Fibroblast of villous mesenchyme (primary cell): ENCODE measurements at regions not wholly inside any gene's neighbourhood (a gene's known extent, or its start where the extent isn't known, plus 50 kb on each side); places are given as distances from the start of the nearest gene placed in this dataset.

ENCODE experiments used
- DNase-seq: peaks from one replicate; pipeline ENCODE4 v3.0.0-alpha.2; 2010; ENCODE audit warnings: low read depth
- H3K4me3 ChIP-seq: 2 replicates; pipeline ENCODE4 v1.5.1; 2011; ENCODE audit warnings: low read depth, mild to moderate bottlenecking, low read length
- TF ChIP-seq, protein P1 (sequence below): IDR thresholded peaks from 2 replicates; pipeline ENCODE4 v1.5.1; 2012; ENCODE audit warnings: low read depth, mild to moderate bottlenecking, low read length; ENCODE audit not compliant: insufficient read depth

DNA sequence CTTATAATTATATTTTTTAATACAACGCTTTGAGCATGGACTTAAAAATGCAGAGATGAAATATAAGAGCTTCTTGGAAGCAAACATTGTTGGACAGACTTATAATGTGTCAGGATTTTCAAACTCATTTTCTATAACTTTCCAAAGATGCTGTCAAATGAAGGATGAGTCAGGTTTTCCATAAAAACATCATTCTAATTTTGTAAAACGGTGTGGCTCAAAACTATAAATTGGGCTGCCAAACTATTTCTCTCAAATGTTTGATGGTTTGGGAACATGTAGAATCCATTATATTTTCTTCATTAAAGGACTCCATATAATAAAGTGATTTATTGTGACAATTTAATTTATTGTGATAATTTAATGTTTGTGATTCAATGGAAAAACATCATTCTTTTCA, 511.2 kb downstream of the USP25 start:
- H3K4me3 ChIP-seq, result no peak overlapping the region
- TF ChIP-seq, protein P1, sequence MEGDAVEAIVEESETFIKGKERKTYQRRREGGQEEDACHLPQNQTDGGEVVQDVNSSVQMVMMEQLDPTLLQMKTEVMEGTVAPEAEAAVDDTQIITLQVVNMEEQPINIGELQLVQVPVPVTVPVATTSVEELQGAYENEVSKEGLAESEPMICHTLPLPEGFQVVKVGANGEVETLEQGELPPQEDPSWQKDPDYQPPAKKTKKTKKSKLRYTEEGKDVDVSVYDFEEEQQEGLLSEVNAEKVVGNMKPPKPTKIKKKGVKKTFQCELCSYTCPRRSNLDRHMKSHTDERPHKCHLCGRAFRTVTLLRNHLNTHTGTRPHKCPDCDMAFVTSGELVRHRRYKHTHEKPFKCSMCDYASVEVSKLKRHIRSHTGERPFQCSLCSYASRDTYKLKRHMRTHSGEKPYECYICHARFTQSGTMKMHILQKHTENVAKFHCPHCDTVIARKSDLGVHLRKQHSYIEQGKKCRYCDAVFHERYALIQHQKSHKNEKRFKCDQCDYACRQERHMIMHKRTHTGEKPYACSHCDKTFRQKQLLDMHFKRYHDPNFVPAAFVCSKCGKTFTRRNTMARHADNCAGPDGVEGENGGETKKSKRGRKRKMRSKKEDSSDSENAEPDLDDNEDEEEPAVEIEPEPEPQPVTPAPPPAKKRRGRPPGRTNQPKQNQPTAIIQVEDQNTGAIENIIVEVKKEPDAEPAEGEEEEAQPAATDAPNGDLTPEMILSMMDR, result no peak
- no peak for DNase-seq

DNA sequence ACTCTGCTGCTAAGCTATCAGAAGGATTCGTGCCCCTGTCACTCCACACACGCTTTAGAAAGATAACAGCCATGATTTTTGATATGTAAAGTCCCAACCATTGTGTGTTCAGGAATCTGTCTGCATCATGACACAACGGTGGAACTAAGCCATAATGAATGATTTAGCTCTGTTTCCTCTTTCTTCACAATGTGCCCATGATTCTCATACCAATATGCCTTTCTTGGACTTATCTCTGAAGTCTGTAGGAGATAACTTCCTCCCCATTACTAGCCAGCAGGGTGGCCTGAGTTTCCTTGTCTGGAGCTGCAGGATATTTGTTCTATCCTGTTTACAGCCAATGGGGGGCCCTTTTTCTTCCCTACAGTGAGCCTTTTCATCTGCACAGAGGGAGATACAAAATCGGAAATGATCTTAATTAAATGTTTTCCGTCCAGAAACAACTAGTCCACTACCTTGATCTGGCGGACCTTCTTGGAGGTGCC, 511.7 kb downstream of the USP25 start:
- no peak overlapping the region for H3K4me3 ChIP-seq
- DNase-seq, result no peak
- TF ChIP-seq, protein P1, result no peak

DNA sequence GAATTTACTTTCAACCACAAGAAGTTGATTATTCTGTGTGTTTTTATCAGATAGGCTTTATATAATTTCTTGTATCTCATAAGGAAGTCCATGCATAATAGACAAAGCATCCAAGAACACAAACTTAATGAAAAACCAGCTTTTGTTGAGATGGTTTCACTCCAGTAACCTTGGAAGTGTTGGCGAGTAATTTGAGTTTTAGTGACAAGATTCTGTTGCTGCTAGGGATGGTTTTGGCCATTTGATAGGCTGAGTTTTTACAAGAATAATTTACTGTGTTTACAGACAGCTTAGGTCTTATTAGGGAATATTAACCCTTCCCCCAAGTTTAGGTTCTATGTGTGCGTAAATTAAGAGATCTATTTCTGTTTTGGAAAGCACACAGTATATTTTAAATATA, 513.6 kb downstream of the USP25 start:
- no peak for DNase-seq
- H3K4me3 ChIP-seq, result no peak overlapping the region
- TF ChIP-seq, protein P1, result no peak

DNA sequence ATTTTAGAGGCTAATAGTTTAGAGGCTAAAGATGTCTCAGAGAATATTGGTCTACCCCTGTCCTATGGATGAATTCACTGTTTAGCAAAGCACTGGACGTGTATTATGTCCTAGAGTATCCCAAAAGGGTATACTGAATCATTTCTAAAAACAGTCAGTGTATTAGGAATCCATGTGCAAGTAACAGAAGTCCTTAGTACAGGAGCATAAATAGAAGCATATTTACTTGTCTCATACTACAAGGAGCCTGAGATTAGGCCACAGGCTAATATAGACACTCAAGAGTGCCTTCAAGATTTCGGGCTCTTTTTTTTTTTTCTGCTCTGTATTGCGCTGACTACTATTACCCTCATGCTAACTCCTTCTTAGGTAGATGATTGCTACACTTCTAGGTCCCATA, 518.9 kb downstream of the USP25 start:
- TF ChIP-seq, protein P1, result no peak
- no peak for DNase-seq
- H3K4me3 ChIP-seq, result no peak overlapping the region

DNA sequence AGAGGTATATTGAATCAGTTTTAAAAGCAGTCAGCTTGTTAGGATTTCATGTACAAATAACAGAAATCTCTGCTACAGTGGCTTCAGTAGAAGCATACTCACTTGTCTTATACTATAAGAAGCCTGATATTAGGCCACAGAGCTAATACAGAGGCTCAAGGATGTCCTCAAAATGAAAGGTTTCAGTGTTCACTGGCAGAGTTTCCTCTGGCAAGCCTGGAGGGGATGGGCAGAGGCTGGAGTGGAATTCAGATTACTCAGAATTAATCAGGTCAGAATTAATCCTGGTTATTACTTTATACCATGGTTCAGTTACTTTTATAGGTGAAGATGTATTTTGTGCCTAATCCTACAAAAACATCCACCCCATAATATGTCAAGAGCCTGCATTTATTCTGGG, 520.5 kb downstream of the USP25 start:
- DNase-seq, result no peak
- H3K4me3 ChIP-seq, result no peak overlapping the region
- TF ChIP-seq, protein P1, result no peak

DNA sequence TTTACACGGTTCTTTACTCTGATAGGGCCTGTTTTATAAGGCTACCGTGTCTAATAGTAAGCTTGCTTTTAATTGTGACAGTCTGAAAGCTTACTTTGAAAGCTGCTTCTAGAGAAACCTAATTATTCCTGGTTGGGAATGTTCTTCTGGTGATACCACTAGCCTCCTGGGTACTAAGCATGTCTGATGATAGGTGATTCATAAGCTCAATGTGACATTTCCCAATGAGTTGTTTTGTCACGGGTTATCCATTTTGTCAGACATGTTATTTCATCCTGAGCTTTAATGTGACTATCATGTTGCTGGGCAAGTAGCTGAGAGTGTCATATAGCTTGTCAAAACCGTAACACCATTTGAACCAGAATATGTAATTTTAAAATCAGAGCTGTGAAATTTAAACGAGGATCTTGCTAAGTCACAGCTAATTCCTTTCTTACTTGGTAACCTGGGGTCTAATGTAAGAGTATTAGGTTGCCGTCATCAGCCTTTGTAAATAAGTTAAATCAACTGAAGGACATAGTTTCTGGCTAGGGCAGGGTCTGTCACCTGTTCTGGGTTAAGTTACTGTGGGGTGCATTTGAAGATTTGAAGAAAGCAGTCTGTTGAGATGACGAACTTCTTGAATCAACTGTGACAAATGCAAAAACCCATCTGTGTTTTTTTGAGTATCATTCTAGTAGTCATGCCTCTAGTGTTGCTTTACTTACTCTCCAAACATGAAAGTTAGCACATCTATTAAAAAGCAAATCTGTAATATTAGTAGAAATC, 529.2 kb downstream of the USP25 start:
- H3K4me3 ChIP-seq, result no peak overlapping the region
- TF ChIP-seq, protein P1, result no peak

DNA sequence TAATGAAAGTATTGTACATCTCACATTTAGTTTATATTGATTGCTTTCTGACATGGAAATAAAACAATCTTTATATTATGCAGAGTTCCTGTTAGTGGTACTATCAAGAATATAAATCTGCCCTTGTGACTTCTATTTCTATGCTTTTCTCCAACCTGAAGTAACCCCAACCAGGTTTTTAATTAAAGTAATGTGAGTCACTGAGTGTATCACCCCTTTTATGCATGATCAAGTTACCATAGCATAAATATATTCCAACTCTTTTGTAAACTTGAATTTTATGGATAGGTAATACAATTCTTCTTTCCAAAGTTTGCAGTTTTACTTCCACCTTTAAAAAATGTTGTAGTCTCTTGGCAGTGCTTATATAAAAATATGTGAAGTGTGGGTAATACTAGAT, 532.3 kb downstream of the USP25 start:
- DNase-seq, result no peak
- H3K4me3 ChIP-seq, result no peak overlapping the region
- TF ChIP-seq, protein P1, result no peak

More for the DNA sequence above, 529.2 kb downstream of the USP25 start:
- no peak for DNase-seq
